ENCODE measurements at regions not wholly inside any gene's neighbourhood (a gene's known extent, or its start where the extent isn't known, plus 50 kb on each side); places are given as distances from the start of the nearest gene placed in this dataset.
A peak's percentile ranks its signal among the peaks of the same experiment; 100 is the strongest.

GRCh38 chr20:19937218-19937617, 79.9 kb upstream of the NAA20 start:
- no peak for DNase-seq (ENCODE audit: low spot score)
- TF ChIP-seq CTCF (IDR thresholded peaks at IDR 0.05; ENCODE audit: extremely low read depth, insufficient read depth, missing control alignments): no peak
- in situ Hi-C loops (cut with MboI; ENCODE audit: low pct_unique_long_range_greater_than_20kb, low sequenced_read_pairs, unreplicated experiment): no loop called here

DNA sequence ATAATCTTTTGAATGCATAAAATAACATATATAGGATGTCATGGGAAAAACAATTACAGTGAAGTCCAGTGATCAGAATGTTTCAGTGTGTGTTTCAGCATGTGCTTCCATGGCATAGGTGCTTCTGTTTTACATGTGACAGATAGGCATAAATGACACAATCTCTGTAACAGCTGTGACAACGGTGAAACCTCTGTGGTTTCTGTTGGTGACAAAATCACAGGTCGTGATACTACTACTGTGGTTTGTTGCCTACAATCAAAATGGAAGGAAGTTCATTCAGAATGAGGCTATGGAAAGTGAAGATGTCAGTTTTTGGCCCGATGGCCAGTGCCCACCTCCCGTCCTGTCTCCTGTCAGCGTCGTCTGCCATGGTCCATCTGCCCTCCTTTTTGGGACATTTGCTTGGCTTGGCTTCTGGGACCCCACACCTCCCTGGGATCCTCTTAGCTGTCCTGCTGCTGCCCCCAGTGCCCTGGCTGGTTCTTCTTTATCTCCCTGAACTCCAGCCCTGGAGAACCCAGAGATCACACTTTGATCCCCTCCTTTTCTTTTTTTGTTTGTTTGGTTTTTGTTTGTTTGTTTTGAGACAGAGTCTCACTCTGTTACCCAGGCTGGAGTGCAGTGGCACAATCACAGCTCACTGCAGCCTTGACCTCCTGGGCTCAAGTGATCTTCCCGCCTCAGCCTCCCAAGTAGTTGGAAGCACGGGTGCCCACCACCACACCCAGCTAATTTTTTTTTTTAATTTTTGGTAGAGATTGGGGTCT, 79.3 kb upstream of the NAA20 start:
- in situ Hi-C loops (cut with MboI; ENCODE audit: low pct_unique_long_range_greater_than_20kb, low sequenced_read_pairs, unreplicated experiment): no loop called here
- no peak for TF ChIP-seq CTCF (IDR thresholded peaks at IDR 0.05; ENCODE audit: extremely low read depth, insufficient read depth, missing control alignments)
- DNase-seq (ENCODE audit: low spot score): peak; percentile 52

DNA sequence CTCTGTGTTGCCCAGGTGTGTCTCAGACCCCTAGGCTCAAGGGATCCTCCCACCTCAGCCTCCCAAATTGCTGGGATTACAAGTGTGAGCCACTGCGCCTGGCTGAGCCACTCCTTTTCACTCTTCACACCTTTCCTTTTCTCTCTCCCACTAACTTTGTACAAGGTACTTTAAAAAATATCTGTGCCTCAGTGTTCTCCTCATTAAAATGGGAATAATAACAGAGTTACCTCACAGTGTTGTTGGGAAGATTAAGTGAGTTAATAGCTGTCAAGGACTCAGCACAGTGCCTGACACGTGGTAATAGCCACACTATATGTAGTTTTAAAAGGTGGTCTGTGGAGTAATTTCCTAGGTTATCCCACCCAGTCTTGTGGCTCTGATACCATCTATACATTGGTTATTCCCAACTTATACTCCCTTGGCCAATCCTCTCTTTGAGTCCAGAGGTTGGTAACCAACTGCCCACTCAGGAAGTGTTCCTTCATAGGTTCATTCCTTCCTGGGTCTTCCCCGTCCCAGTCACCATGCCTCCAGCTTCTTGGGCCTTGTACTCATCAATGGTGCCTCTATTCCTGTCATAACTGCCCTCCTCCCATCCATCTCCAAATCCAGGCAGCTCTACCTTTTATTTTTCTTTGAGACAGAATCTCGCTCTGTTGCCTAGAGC, 78.6 kb upstream of the NAA20 start:
- TF ChIP-seq CTCF (IDR thresholded peaks at IDR 0.05; ENCODE audit: extremely low read depth, insufficient read depth, missing control alignments): no peak
- no peak for DNase-seq (ENCODE audit: low spot score)
- in situ Hi-C loops (cut with MboI; ENCODE audit: low pct_unique_long_range_greater_than_20kb, low sequenced_read_pairs, unreplicated experiment): no loop called here

DNA sequence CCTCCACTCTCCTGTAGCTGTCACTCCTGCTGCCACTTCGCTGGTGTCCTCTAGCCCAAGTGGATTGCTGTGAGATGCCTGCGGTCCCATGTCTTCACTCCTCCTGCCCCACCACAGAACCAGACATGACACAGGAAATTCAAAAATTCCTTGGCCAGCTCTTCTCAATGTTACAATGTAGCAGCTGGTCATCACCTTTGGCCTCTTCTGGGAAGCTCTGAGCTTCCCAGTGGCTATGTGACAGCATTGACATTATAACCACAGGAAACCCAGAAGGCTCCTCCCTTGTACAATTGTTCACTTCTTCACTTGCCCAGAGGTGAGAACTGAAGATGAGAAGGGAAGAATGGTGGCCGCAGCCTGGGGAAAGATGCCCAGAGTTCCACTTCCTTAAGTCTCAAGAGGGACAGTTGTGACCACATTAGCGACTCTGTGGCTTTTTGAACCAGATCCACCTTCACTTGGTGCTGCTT, 76.1 kb upstream of the NAA20 start:
- no peak for TF ChIP-seq CTCF (IDR thresholded peaks at IDR 0.05; ENCODE audit: extremely low read depth, insufficient read depth, missing control alignments)
- DNase-seq (ENCODE audit: low spot score): no peak
- in situ Hi-C loops (cut with MboI; ENCODE audit: low pct_unique_long_range_greater_than_20kb, low sequenced_read_pairs, unreplicated experiment): no loop called here

GRCh38 chr20:19942611-19943010, 74.6 kb upstream of the NAA20 start:
- in situ Hi-C loops (cut with MboI; ENCODE audit: low pct_unique_long_range_greater_than_20kb, low sequenced_read_pairs, unreplicated experiment): no loop called here
- TF ChIP-seq CTCF (IDR thresholded peaks at IDR 0.05; ENCODE audit: extremely low read depth, insufficient read depth, missing control alignments): no peak
- DNase-seq (ENCODE audit: low spot score): no peak

GRCh38 chr20:19943061-19943521, 74.1 kb upstream of the NAA20 start:
- TF ChIP-seq CTCF (IDR thresholded peaks at IDR 0.05; ENCODE audit: extremely low read depth, insufficient read depth, missing control alignments): no peak
- in situ Hi-C loops (cut with MboI; ENCODE audit: low pct_unique_long_range_greater_than_20kb, low sequenced_read_pairs, unreplicated experiment): no loop called here

More at GRCh38 chr20:19943061-19943521, 74.1 kb upstream of the NAA20 start:
- DNase-seq (ENCODE audit: low spot score): no peak

All from GM13977 (cell line).